ENCODE measurements at regions not wholly inside any gene's neighbourhood (a gene's known extent, or its start where the extent isn't known, plus 50 kb on each side); places are given as distances from the start of the nearest gene placed in this dataset.

GRCh38 chr4:1541449-1542225 is 135.4 kb upstream of the NKX1-1 start:
- no peak for DNase-seq

DNA sequence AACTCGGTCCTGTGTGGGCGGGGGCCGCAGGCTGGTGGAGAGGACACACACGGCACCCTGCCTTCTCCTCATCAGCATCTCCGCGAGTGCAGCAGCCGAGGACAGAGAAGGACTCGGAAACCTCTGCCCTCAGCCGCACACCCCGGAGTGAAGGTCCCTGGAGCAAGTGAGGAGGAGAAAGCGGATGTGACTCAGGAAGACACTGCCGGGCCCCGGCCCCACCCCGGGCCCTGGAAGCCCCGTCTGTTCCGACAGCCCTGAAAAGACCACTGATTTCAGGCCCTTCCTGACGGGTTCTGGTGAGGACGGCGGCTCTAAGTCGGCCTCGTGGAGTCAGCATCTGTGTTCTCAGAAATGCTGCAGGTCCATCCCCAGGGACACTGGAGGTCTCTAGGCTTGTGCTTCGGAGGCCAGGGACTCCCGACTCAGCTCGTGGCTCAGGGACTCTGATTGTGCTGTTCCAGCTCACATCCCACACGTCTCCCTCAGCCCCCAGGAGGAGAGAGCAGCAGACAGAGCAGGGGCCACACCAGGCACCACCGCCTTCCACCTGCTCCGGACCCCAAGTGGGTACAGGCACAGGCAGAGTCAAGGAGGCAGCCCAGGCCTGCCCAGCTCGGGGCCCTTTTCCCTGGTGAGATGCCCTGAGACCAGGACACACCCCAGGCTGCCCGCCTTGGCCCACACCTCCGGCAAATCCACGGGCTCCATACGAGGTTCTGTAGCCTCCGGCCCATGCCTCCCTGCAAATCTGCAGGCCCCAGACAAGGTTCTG is 134.5 kb upstream of the NKX1-1 start:
- no peak for DNase-seq

DNA sequence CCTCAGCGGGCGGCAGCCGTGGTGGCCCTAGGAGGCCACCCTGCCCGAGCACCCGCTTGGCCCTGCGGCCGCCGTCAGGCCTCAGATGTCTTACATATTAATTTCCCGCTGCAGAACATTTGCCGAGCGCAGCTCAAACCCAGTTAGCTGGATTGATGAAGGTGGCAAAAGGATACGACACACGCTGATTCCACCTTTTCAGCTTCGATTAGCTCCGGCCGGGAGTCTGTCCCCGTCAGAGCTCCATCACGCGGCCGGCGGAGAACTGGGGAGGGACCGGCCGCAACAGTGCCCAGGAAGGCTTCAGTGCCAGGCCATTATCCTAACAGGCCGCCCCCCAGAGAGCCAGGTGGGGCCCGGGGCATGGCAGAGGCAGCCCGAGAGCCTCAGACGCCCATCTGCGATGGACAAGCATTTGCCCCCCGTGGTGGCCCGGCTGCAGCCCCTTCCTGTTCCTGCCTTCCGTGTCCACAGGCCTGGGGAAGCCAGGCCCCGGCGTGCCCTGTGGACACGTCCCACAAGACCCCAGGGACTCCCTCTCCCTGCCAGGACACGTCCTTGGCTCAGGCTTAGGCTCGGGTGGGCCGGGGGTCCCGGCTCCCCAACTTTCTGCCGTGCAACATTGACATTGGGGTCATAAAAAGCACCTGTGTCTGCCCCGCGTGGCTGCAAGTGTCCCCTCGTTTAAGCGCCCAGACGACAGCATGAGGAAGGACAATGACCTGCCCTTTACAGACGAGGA is 133.8 kb upstream of the NKX1-1 start:
- no peak for DNase-seq

- DNase-seq, result no peak
Measured at GRCh38 chr4:1538941-1539772, 132.9 kb upstream of the NKX1-1 start.

GRCh38 chr4:1538096-1538410 is 131.8 kb upstream of the NKX1-1 start:
- DNase-seq, result no peak

- no peak for DNase-seq
Measured at GRCh38 chr4:1537410-1538095, 131.3 kb upstream of the NKX1-1 start.

DNA sequence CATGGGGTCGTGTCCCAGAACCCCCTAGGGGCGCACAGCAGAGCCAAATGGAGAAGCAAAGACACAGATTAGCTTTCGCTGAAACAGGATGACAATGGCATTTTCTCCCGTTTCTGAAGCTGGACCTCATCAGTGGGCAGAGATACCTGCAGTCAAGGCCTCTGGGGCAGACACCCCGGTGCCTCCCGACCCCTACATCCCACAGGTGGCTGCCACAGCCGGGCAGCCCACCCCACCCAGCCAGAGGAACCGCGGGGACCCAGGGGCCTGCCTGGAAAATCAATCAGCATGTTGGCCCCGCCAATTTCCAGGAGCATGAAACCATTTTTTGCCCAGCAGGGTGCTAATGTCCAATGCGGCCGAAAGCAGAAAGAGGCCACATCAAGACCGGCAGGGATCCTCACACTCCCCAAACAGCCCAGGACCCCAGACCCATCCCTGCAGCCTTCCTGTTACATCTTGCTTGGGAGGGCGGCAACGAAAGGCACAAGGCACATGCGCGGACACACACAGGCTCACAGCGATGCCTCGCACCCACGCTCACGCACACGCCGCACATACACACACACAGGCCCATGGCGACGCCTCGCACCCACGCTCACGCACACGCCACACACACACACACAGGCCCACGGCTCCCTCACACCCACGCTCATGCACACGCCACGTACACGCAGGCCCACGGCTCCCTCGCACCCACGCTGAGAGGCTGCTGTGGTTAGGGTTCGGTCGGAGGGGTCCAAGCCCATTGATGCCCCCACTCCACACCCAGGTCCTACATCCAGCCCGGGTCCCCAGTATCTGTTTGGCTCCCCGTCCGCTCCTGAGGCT is 130.6 kb upstream of the NKX1-1 start:
- DNase-seq, result no peak

DNA sequence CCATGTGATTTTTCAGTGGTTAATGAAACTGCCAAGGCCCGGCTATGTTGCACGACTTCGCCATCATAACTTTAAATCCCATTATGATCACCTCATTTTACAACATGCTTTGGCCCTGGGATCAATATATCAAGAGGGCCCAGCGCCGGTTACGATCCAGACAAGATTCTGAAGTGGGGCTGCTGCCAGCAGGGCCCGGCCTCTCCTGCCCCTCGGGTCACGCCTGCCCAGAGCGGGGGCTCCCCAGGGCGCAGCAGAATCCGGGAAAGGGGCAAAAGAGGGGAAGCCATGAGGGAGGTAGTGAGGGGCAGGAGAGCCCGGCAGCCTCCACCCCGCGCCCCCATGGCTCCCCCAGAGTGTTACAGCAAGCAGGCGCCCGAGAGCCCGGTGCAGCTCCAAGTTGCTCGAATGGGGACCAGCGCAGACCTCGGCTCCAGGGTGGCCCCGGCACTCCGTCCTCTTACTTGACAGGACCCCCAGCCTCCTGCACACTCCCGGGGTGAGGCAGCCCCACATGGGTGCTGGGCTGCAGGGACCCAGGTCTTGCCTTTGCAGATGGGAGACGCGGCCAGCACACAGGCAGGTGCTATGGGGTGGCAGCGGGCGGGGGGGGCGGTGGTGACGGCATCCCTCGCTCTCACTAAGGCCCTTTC is 129.8 kb upstream of the NKX1-1 start:
- no peak for DNase-seq

- DNase-seq, result no peak
Measured at GRCh38 chr4:1534876-1535526, 128.8 kb upstream of the NKX1-1 start.

GRCh38 chr4:1534095-1534872 is 128.0 kb upstream of the NKX1-1 start:
- no peak for DNase-seq

DNA sequence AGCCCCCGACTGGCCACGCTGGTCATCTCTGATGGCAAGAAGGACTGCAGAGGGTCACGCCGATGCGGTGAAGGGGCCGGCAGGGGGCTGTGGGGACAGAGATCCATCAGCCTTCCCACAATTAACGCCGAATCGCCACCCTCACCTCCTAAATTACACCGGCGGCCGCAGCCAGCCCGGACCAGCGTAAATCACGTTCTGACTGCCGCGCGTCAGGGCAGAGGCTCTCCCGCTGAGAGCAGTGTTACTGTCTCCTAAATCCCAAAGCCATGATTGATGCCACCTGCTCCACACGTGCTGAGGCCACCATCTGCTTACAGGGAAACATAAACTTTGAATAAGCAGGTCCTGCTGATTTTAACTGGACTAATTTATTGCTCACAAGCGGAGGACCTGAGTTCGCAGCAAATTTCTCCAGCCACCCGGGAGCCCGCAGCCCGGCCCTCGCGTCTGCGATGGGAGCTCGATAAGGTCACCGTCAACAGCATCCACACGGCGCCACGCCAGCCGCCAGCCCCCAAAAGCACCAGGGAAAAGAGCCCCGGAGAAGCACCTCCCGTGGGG is 127.3 kb upstream of the NKX1-1 start:
- DNase-seq, result no peak

- no peak for DNase-seq
Measured at GRCh38 chr4:1532549-1533395, 126.5 kb upstream of the NKX1-1 start.

GRCh38 chr4:1531683-1532548 is 125.7 kb upstream of the NKX1-1 start:
- no peak for DNase-seq

GRCh38 chr4:1530356-1530755 is 124.1 kb upstream of the NKX1-1 start:
- DNase-seq, result no peak

GRCh38 chr4:1524761-1525160 is 118.5 kb upstream of the NKX1-1 start:
- no peak for DNase-seq

DNA sequence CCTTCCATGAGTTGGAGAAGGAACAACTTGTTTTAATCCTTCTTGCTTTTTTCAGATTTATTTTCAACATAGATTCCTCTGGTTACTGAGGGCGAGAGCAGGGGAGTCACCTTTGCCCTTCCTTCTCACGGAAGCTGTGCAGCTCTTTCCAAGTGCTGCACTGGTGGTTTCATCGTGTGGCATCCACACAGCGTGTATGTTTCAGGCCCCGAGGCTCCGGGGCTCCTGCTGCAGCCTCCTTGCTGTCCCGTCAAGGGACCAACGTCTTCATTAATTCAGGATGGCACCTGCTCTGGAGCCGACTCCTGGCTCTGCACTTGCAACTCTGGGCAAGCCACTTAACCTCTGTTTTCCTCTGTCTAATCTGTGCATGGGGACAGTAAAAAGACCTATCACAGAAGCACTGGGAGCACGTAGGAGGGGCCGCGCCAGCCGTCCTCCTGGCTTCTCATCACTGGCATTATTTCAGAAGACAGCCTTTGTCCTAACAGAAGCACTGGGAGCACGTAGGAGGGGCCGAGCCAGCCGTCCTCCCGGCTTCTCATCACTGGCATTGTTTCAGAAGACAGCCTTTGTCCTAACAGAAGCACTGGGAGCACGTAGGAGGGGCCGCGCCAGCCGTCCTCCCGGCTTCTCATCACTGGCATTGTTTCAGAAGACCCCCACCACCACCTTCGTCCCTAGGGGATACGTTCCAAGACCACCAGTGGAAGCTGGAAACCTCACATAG is 117.8 kb upstream of the NKX1-1 start:
- DNase-seq, result no peak
